GM13976 (cell line): ENCODE measurements at regions not wholly inside any gene's neighbourhood (a gene's known extent, or its start where the extent isn't known, plus 50 kb on each side); places are given as distances from the start of the nearest gene placed in this dataset.

ENCODE experiments used
- DNase-seq: peaks from one replicate; pipeline ENCODE4 v3.0.0; 2012; ENCODE audit warnings: low spot score
- in situ Hi-C: fragments of 300-500 bp; cut with MboI; formaldehyde crosslinking; loops from one replicate; pipeline ENCODE4 v1.12.0; 2022; ENCODE audit warnings: low sequenced_read_pairs, mixed read lengths, inconsistent platforms; ENCODE audit not compliant: unreplicated experiment
- TF ChIP-seq, protein P1 (sequence below): IDR thresholded peaks from 2 replicates; pipeline ENCODE4 v1.5.1; 2012; ENCODE audit warnings: borderline replicate concordance, mild to moderate bottlenecking; ENCODE audit not compliant: insufficient read depth; ENCODE audit errors: extremely low read depth, missing control alignments, control extremely low read depth

DNA sequence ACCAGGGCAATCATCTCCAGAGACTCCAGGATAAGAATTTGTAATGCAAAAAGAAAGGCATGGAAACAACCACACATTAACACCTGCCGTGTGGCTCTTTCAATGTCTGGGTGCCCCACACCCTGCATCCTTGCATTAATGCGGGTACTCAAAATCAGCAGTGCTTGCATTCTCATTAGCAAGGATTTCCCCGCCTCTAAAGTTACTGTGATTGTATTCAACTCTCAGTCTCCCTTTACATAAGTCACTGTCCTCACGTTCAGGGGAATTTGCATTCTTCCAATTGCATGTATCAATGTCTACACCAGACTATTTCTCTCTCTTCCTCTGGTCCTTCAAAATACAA is 324.3 kb downstream of the FOXL1 start:
- DNase-seq: no peak
- TF ChIP-seq, protein P1, sequence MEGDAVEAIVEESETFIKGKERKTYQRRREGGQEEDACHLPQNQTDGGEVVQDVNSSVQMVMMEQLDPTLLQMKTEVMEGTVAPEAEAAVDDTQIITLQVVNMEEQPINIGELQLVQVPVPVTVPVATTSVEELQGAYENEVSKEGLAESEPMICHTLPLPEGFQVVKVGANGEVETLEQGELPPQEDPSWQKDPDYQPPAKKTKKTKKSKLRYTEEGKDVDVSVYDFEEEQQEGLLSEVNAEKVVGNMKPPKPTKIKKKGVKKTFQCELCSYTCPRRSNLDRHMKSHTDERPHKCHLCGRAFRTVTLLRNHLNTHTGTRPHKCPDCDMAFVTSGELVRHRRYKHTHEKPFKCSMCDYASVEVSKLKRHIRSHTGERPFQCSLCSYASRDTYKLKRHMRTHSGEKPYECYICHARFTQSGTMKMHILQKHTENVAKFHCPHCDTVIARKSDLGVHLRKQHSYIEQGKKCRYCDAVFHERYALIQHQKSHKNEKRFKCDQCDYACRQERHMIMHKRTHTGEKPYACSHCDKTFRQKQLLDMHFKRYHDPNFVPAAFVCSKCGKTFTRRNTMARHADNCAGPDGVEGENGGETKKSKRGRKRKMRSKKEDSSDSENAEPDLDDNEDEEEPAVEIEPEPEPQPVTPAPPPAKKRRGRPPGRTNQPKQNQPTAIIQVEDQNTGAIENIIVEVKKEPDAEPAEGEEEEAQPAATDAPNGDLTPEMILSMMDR: no peak
- in situ Hi-C loops: no loop called here

DNA sequence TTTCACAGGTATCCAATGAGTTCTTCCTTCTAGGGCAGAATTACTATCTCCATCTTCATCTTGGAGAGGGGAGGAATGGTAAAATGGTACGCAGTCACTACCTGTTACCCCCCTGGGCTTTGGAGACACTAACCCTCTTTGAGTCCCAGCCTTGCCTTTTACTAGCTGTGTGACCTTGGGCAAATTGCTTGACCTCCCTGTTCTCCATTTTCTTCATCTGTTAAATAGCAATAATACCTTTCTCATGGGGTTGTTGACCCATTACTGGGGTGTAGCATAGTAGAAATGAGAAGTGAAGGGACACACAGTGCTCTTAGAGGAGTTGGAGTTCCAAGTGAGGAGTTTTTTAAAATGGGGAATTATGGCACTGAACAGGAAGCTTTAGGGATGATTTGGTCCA is 324.7 kb downstream of the FOXL1 start:
- TF ChIP-seq, protein P1: no peak
- DNase-seq: no peak
- in situ Hi-C loops: no loop called here

DNA sequence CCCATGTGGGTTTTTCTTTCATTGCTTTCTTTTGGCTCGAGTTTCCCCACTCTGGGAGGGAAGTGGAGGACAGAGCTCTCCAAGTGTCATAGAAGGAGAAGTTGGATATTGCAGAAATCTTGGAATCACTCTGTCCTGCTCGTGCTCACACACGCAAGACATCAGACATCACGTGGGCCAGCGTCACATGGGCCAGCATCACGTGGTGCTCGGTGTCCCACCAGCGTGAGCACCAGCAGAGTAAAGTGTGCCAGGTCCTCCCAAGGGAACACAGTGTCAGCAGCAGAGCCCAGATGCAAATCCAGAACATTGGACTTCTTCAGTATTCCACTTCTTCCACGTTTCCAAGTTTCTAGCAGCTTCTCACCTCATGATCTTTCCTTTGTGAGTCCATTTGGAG is 327.0 kb downstream of the FOXL1 start:
- TF ChIP-seq, protein P1: no peak
- DNase-seq: no peak
- in situ Hi-C loops: no loop called here

DNA sequence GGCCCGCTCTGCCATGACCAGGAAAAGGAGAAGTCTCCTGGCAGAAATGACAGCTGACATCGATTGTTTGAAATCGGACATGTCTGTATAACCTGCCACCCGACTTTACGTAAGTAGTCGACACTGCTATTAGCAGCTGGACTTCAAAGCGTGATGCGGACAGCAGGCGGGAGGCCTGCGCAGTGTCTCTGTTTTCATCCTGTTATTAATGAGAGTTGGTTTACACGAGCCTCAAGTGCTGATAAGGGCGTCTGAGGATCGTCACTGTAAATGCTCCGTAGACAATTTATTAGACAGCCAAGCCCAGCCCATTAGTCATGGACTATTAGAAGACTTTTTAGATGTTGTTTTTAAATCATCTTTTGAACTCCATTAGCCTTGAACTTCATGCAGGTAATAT is 328.3 kb downstream of the FOXL1 start:
- in situ Hi-C loops: no loop called here
- TF ChIP-seq, protein P1: no peak
- no peak for DNase-seq

DNA sequence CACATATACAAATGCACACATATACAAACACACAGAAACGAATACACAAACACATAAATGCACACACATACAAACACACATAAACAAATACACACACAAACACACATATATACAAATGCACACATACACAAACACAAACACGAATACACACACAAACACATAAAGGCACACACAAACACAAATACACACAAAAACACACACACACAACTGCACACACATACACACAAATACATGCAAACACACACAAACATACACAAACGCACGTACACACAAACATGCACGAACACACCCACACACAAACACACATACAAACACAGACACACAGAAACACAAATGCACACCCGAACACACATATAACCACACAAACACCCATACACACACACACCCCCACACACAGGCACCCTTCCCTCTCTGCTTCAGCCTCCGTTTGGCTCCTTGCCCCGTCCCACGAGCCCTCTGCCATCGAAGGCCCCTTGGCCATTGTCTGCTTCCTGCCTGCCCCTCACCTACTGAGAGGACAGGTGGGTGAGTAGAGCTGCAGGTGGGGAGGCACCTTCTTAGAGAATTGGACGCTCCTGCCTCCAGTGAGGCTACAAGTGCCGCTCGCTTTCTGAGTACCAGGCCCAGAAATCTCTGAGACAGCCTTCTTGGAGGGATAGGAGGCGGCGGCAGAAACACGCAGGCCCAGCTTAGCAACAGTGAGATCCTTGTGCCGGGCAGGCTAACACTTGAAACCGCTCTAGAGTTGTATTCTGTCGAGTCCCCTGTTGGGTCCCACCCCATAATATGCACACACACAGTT is 331.2 kb downstream of the FOXL1 start:
- no peak for DNase-seq
- TF ChIP-seq, protein P1: no peak
- in situ Hi-C loops: no loop called here

DNA sequence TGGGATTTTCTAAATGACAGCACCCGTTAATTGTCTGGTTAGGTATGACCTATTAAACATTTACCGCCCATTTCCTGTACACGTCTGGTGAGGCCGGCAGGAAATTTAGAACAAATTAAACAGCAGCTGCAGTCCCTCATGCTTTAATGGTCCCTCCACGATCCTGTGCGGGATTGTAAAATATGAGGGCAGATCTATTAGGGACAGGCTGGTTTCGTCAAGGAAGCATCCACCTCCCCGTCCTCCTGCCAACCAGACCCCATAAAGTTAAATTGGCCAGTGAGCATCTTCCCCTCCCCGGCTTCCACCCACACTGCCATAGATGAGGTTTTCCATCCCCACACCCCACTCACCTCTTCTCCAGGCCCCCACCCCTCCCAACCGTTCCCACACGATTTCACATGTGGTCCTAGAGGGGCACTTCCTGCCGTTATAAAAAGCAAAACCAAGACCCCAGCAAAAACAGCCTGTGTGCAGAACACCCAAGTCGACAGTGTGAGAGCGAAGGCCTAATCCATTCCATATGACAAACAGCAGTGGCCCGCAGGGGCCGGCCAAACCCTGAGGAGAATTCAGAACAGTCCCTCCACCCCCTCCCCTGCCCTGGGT is 331.9 kb downstream of the FOXL1 start:
- DNase-seq: no peak
- TF ChIP-seq, protein P1: no peak
- in situ Hi-C loops: no loop called here
